ENCODE measurements at regions not wholly inside any gene's neighbourhood (a gene's known extent, or its start where the extent isn't known, plus 50 kb on each side); places are given as distances from the start of the nearest gene placed in this dataset.

DNA sequence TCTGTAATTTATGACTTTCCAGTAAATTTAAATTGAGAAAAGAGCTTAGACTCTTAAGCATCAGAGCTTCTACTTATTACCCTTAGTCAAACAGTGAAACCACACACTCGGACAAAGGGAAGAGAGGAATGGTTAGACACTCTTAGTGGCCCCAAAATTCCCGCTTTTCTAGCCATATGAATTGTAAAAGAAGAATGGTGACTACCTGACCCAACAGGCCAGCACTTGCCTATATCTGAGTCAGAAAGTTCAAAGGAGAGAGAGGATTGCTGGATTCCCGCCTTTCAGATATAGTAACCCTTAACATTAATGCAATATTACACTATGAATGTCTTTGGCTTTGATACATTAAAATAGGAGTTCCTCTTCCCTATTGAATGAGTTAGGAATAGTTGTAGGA lies 317.3 kb downstream of the PCDH17 start:
- Histone ChIP-seq H4K20me1 (ENCODE audit: control insufficient read depth, insufficient read depth, low read length, poor library complexity, severe bottlenecking) (no peaks in the 10 kb centered on the region), H3K27ac (ENCODE audit: low read length in 2 of 2) (no peak overlapping the region), H3K79me2 (ENCODE audit: control insufficient read depth, insufficient read depth, low read length) (no peaks in the 10 kb centered on the region), H3K9ac (ENCODE audit: low read length) (no peak overlapping the region), H3K9me3 (ENCODE audit: control extremely low read depth in 1 of 3, control insufficient read depth in 2 of 3, insufficient read depth in 1 of 3, low read length in 2 of 3) (peaks cover 0 to 7% (median 0%) of the 10 kb centered on the region in 3 donors), H3K4me2 (replicated peaks; ENCODE audit: low read depth, low read length, poor library complexity, severe bottlenecking) (no peak overlapping the region), H3K4me1 (ENCODE audit: control insufficient read depth in 2 of 2, insufficient read depth in 2 of 2, low read length in 2 of 2) (no peaks in the 10 kb centered on the region), H2AFZ (ENCODE audit: insufficient read depth, low read depth, low read length, poor library complexity, severe bottlenecking) (no peak overlapping the region), H3K4me3 (ENCODE audit: control extremely low read depth in 1 of 5, extremely low read depth in 1 of 5, insufficient read depth in 1 of 5, low read depth in 2 of 5, low read length in 4 of 5) (no peak overlapping the region), H3K36me3 (replicated peaks in 1 of 2; ENCODE audit: control extremely low read depth in 1 of 2, control insufficient read depth in 1 of 2, extremely low read depth in 1 of 2, insufficient read depth in 2 of 2, low read length in 1 of 2) (no peaks in the 10 kb centered on the region), H3K27me3 (replicated peaks in 1 of 4; ENCODE audit: control extremely low read depth in 1 of 4, control insufficient read depth in 3 of 4, insufficient read depth in 4 of 4, low read length in 3 of 4) (no peaks in the 10 kb centered on the region)
- POLR2A ChIA-PET, result no interaction called here
- no CpG with 5 or more reads among the region's 3 CpGs for WGBS (ENCODE audit: insufficient coverage)
- intact Hi-C loops (cut with micrococcal nuclease), result no loop called here
- Mint-ChIP-seq H3K27me3 (no peaks in the 10 kb centered on the region), H3K4me1 (no peaks in the 10 kb centered on the region), H3K4me3 (no peak overlapping the region), H3K27ac (no peak overlapping the region), H3K9me3 (ENCODE audit: insufficient read depth) (peaks cover 4% of the 10 kb centered on the region)
- DNase-seq, result no peak
- CTCF ChIA-PET, result no interaction called here
- no peak for ATAC-seq (ENCODE audit: low read depth)
- no peak for TF ChIP-seq EZH2 (IDR thresholded peaks at IDR 0.05; ENCODE audit: borderline replicate concordance, insufficient read depth, low read depth, low read length, poor library complexity, severe bottlenecking)
- TF ChIP-seq, protein P1, sequence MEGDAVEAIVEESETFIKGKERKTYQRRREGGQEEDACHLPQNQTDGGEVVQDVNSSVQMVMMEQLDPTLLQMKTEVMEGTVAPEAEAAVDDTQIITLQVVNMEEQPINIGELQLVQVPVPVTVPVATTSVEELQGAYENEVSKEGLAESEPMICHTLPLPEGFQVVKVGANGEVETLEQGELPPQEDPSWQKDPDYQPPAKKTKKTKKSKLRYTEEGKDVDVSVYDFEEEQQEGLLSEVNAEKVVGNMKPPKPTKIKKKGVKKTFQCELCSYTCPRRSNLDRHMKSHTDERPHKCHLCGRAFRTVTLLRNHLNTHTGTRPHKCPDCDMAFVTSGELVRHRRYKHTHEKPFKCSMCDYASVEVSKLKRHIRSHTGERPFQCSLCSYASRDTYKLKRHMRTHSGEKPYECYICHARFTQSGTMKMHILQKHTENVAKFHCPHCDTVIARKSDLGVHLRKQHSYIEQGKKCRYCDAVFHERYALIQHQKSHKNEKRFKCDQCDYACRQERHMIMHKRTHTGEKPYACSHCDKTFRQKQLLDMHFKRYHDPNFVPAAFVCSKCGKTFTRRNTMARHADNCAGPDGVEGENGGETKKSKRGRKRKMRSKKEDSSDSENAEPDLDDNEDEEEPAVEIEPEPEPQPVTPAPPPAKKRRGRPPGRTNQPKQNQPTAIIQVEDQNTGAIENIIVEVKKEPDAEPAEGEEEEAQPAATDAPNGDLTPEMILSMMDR (IDR thresholded peaks at IDR 0.05), result no peak

DNA sequence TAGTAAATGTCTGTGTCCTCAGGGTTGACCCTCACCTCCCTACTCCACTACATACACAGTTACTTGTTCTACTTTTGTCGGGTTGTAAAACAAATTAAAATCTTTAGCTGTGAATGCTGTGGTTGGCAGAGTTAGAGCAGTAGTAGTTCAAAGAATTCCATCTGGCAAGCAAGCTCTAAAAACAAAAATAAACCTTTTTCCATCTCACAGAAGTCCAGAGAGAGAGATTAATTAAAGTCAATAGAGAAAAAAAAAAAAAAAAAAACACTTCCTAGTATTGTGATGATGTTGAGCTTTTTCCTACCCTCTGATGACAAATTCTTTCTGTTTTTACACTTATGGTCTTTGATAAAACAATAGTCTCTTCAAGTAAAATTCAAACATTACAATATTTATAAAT lies 338.4 kb downstream of the PCDH17 start:
- no CpG with 5 or more reads among the region's 1 CpG for WGBS (ENCODE audit: insufficient coverage)
- Mint-ChIP-seq H3K4me1 (no peaks in the 10 kb centered on the region), H3K9me3 (ENCODE audit: insufficient read depth) (peaks cover 6% of the 10 kb centered on the region), H3K27ac (no peak overlapping the region), H3K27me3 (no peaks in the 10 kb centered on the region), H3K4me3 (no peak overlapping the region)
- CTCF ChIA-PET, result no interaction called here
- H3K36me3 ChIP-seq (replicated peaks in 1 of 2; ENCODE audit: control extremely low read depth in 1 of 2, control insufficient read depth in 1 of 2, extremely low read depth in 1 of 2, insufficient read depth in 2 of 2, low read length in 1 of 2), result no peaks in the 10 kb centered on the region
- no peak overlapping the region for H3K9ac ChIP-seq (ENCODE audit: low read length)
- H3K9me3 ChIP-seq (ENCODE audit: control extremely low read depth in 1 of 3, control insufficient read depth in 2 of 3, insufficient read depth in 1 of 3, low read length in 2 of 3), result peaks cover 0 to 8% (median 0%) of the 10 kb centered on the region in 3 donors
- no peak overlapping the region for H2AFZ ChIP-seq (ENCODE audit: insufficient read depth, low read depth, low read length, poor library complexity, severe bottlenecking)
- POLR2A ChIA-PET, result no interaction called here
- DNase-seq (no peak), ATAC-seq (ENCODE audit: low read depth) (no peak)
- no peak overlapping the region for H3K4me2 ChIP-seq (replicated peaks; ENCODE audit: low read depth, low read length, poor library complexity, severe bottlenecking)
- no peaks in the 10 kb centered on the region for H3K4me1 ChIP-seq (ENCODE audit: control insufficient read depth in 2 of 2, insufficient read depth in 2 of 2, low read length in 2 of 2)
- no peak overlapping the region for H3K4me3 ChIP-seq (ENCODE audit: control extremely low read depth in 1 of 5, extremely low read depth in 1 of 5, insufficient read depth in 1 of 5, low read depth in 2 of 5, low read length in 4 of 5)
- H3K79me2 ChIP-seq (ENCODE audit: control insufficient read depth, insufficient read depth, low read length), result no peaks in the 10 kb centered on the region
- no peak for TF ChIP-seq EZH2 (IDR thresholded peaks at IDR 0.05; ENCODE audit: borderline replicate concordance, insufficient read depth, low read depth, low read length, poor library complexity, severe bottlenecking)
- TF ChIP-seq, protein P1 (IDR thresholded peaks at IDR 0.05), result no peak
- H3K27ac ChIP-seq (ENCODE audit: low read length in 2 of 2), result no peak overlapping the region
- H3K27me3 ChIP-seq (replicated peaks in 1 of 4; ENCODE audit: control extremely low read depth in 1 of 4, control insufficient read depth in 3 of 4, insufficient read depth in 4 of 4, low read length in 3 of 4), result no peaks in the 10 kb centered on the region
- no peaks in the 10 kb centered on the region for H4K20me1 ChIP-seq (ENCODE audit: control insufficient read depth, insufficient read depth, low read length, poor library complexity, severe bottlenecking)
- intact Hi-C loops (cut with micrococcal nuclease), result no loop called here
